Choroid plexus epithelial cell (primary cell): ENCODE measurements at regions not wholly inside any gene's neighbourhood (a gene's known extent, or its start where the extent isn't known, plus 50 kb on each side); places are given as distances from the start of the nearest gene placed in this dataset.
A peak's percentile ranks its signal among the peaks of the same experiment; 100 is the strongest.

Source experiments
- DNase-seq: peaks from one replicate; pipeline ENCODE4 v3.0.0-alpha.2; 2010; ENCODE audit warnings: low read depth
- H3K4me3 ChIP-seq: 2 replicates; pipeline ENCODE4 v1.5.1; 2011; ENCODE audit warnings: low read depth, mild to moderate bottlenecking, control low read depth, low read length, moderate library complexity
- CTCF ChIP-seq: conservative IDR thresholded peaks from 2 replicates; pipeline ENCODE4 v1.5.1; 2011; ENCODE audit warnings: low read depth, mild to moderate bottlenecking, control low read depth, inconsistent platforms, low read length, moderate library complexity

GRCh38 chr9:135341612-135342169 is 137.9 kb upstream of the PPP1R26 start:
- TF ChIP-seq CTCF, result no peak
- no peak overlapping the region for H3K4me3 ChIP-seq
- no peak for DNase-seq

- TF ChIP-seq CTCF, result no peak
- H3K4me3 ChIP-seq, result no peak overlapping the region
- DNase-seq, result no peak
Measured at GRCh38 chr9:135342206-135343130, 137.1 kb upstream of the PPP1R26 start.

- no peak for TF ChIP-seq CTCF
- no peak for DNase-seq
- no peak overlapping the region for H3K4me3 ChIP-seq
Measured at GRCh38 chr9:135343136-135343535, 136.4 kb upstream of the PPP1R26 start.

- peak; percentile 47 for DNase-seq
- TF ChIP-seq CTCF, result peak; percentile 85
- no peak overlapping the region for H3K4me3 ChIP-seq
Measured at GRCh38 chr9:135343837-135344522, 135.6 kb upstream of the PPP1R26 start.

- no peak for DNase-seq
- no peak for TF ChIP-seq CTCF
- H3K4me3 ChIP-seq, result no peak overlapping the region
Measured at GRCh38 chr9:135344523-135344901, 135.1 kb upstream of the PPP1R26 start.

GRCh38 chr9:135344915-135345500 is 134.6 kb upstream of the PPP1R26 start:
- DNase-seq, result no peak
- no peak for TF ChIP-seq CTCF
- no peak overlapping the region for H3K4me3 ChIP-seq
